IPS-18a (cell line): ENCODE measurements at regions not wholly inside any gene's neighbourhood (a gene's known extent, or its start where the extent isn't known, plus 50 kb on each side); places are given as distances from the start of the nearest gene placed in this dataset.

Source experiments
- H3K27ac ChIP-seq: one replicate; pipeline ENCODE4 v1.5.1; 2013; ENCODE audit warnings: low read length
- H3K27me3 ChIP-seq: one replicate; pipeline ENCODE4 v1.6.1; 2013; ENCODE audit warnings: mild to moderate bottlenecking, low read length; ENCODE audit not compliant: control insufficient read depth, insufficient read depth
- H3K36me3 ChIP-seq: one replicate; pipeline ENCODE4 v1.6.1; 2013; ENCODE audit warnings: low read depth, low read length; ENCODE audit not compliant: control insufficient read depth
- H3K4me1 ChIP-seq: one replicate; pipeline ENCODE4 v1.6.1; 2013; ENCODE audit warnings: low read depth, low read length; ENCODE audit not compliant: control insufficient read depth
- H3K4me3 ChIP-seq: one replicate; pipeline ENCODE4 v1.5.1; 2013; ENCODE audit warnings: low read length
- H3K9ac ChIP-seq: one replicate; pipeline ENCODE4 v1.6.1; 2013; ENCODE audit warnings: mild to moderate bottlenecking, low read length, moderate library complexity
- H3K9me3 ChIP-seq: one replicate; pipeline ENCODE4 v1.6.1; 2013; ENCODE audit warnings: low read depth, low read length; ENCODE audit not compliant: control insufficient read depth

DNA sequence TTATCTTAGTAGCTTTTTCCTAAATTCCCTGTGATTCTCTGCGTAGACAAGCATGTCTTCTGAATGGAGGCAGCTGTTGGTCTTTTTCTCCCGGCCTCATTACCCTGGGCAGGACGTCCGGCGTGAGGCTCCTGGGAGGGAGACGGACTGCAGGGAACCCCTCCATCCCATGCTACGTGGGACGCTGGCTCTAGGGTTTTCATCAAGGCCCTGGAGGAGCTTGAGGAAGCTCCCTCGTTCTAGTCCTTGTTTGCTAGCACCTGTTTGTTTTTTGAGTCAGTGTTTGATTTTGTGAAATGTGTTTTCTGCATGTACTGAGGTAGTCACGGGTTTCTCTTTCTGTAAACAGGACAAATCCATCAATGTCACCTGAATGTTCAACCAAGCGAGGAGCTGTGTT lies 99.3 kb upstream of the TMEM18 start:
- Histone ChIP-seq H3K4me3 (no peak overlapping the region), H3K27me3 (no peaks in the 10 kb centered on the region), H3K27ac (no peak overlapping the region), H3K9ac (no peak overlapping the region), H3K4me1 (peaks cover 25% of the 10 kb centered on the region), H3K9me3 (no peaks in the 10 kb centered on the region), H3K36me3 (no peaks in the 10 kb centered on the region)

DNA sequence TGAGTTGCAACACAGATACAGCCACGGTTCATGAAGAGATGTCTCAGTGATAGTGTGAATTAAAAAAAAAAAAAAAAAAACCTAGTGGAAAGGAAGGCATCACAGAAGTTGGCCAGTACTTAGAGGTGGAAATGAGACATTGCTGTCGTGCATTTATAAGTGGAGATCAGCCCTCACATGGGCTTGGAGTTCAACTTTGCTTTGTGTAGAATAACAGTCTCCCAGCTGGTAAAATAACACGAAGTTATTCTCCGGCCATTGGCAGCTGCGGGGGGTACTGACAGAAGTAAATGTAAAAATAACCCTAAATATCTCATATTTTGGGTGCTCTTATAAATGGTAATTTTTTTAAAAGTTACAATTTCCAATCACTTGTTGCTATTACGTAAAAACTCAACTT lies 98.8 kb upstream of the TMEM18 start:
- no peaks in the 10 kb centered on the region for H3K9me3 ChIP-seq
- no peaks in the 10 kb centered on the region for H3K27me3 ChIP-seq
- H3K4me1 ChIP-seq, result peaks cover 25% of the 10 kb centered on the region
- no peaks in the 10 kb centered on the region for H3K36me3 ChIP-seq
- no peak overlapping the region for H3K27ac ChIP-seq
- H3K4me3 ChIP-seq, result no peak overlapping the region
- H3K9ac ChIP-seq, result no peak overlapping the region

- Histone ChIP-seq H3K4me3 (no peak overlapping the region), H3K4me1 (peaks cover 25% of the 10 kb centered on the region), H3K9me3 (no peaks in the 10 kb centered on the region), H3K27me3 (no peaks in the 10 kb centered on the region), H3K27ac (no peak overlapping the region), H3K9ac (no peak overlapping the region), H3K36me3 (no peaks in the 10 kb centered on the region)
These were observed 97.2 kb upstream of the TMEM18 start for GRCh38 chr2:774436-774835.

DNA sequence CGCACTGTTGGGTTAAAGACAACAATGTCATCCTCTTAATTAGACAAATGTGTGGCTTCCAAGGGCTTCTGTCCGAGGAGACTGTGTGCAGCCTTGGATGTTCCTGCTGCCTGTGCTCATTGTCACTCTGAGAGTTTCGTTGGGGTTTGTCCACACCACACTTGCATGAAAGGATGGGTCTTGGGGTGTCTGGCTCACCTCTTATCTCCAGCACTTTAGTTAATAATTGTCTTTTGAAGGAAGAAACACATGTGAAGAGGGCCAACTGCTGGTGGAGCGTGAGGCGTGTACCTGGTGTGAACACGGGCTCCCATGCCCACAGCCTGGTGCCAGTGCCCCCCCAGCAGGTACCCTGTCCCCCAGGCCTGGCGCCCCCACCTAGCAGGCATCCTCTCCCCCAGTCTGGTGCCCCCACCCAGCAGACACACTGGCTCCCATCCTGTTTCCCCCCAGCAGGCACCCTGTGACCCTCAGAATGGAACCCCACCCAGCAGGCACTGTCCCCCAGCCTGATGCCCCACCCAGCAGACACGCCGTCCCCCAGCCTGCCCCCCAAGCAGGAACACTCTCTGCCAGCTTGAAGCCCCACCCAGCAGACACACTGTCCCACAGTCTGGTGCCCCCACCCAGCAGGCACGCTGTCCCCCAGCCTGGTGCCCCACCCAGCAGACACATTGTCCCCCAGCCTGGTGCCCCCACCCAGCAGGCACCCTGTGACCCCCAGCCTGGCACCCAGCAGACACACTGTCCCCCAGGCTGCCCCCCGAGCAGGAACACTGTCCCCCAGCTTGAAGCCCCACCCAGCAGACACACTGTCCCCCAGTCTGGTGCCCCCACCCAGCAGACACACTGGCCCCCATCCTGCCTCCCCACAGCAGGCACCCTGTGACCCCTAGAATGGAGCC lies 96.3 kb upstream of the TMEM18 start:
- no peak overlapping the region for H3K4me3 ChIP-seq
- H3K9ac ChIP-seq, result no peak overlapping the region
- no peaks in the 10 kb centered on the region for H3K36me3 ChIP-seq
- H3K9me3 ChIP-seq, result no peaks in the 10 kb centered on the region
- H3K4me1 ChIP-seq, result peaks cover 25% of the 10 kb centered on the region
- no peak overlapping the region for H3K27ac ChIP-seq
- H3K27me3 ChIP-seq, result no peaks in the 10 kb centered on the region

DNA sequence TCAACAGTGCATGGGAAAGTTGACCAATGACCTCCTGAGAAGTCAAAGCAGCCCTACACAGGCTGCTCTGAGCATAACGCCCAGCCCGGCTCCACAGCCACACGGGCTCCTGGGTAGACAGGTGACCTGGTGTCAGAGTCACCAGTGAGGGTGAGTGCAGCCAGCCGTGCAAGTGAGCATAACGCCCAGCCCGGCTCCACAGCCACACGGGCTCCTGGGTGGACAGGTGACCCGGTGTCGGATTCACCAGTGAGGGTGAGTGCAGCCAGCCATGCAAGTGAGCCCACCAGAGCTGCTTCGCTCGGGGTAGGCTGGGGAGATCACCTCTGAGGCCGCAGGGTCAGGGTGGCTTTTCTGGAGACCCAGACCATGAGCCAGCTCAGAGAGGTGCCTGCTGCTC lies 94.3 kb upstream of the TMEM18 start:
- no peak overlapping the region for H3K4me3 ChIP-seq
- H3K9ac ChIP-seq, result no peak overlapping the region
- H3K4me1 ChIP-seq, result peaks cover 33% of the 10 kb centered on the region
- no peaks in the 10 kb centered on the region for H3K27me3 ChIP-seq
- no peaks in the 10 kb centered on the region for H3K9me3 ChIP-seq
- H3K36me3 ChIP-seq, result no peaks in the 10 kb centered on the region
- no peak overlapping the region for H3K27ac ChIP-seq

GRCh38 chr2:770776-771175 lies 93.6 kb upstream of the TMEM18 start:
- Histone ChIP-seq H3K4me3 (no peak overlapping the region), H3K9ac (no peak overlapping the region), H3K36me3 (no peaks in the 10 kb centered on the region), H3K9me3 (no peaks in the 10 kb centered on the region), H3K4me1 (peaks cover 25% of the 10 kb centered on the region), H3K27me3 (no peaks in the 10 kb centered on the region), H3K27ac (no peak overlapping the region)

DNA sequence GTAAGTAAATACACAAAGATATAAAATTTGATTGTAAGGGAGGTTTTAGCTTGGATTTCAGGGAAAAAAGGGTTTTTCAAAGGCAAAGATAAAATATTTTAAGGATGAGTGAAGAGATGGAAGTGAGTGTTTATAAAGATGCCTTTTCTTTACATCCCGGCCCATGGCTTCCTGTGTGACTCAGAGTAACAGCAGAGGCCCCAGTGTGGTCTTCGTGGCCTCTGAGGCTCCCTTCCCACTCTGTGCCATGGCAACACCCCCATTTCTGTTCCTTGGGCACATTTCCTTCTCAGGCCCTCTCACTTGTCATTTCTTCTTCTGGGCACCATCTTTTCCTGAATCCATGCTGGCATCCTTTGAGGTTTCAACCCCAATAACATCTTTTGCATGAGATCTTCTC lies 92.6 kb upstream of the TMEM18 start:
- Histone ChIP-seq H3K4me3 (no peak overlapping the region), H3K9ac (no peak overlapping the region), H3K27me3 (no peaks in the 10 kb centered on the region), H3K9me3 (no peaks in the 10 kb centered on the region), H3K36me3 (no peaks in the 10 kb centered on the region), H3K27ac (no peak overlapping the region), H3K4me1 (peaks cover 17% of the 10 kb centered on the region)

- Histone ChIP-seq H3K9me3 (no peaks in the 10 kb centered on the region), H3K4me1 (peaks cover 7% of the 10 kb centered on the region), H3K27me3 (no peaks in the 10 kb centered on the region), H3K4me3 (no peak overlapping the region), H3K36me3 (no peaks in the 10 kb centered on the region), H3K9ac (no peak overlapping the region), H3K27ac (no peak overlapping the region)
These were observed 91.2 kb upstream of the TMEM18 start for GRCh38 chr2:768451-768850.

GRCh38 chr2:767944-768343 lies 90.7 kb upstream of the TMEM18 start:
- H3K9ac ChIP-seq, result no peak overlapping the region
- H3K4me3 ChIP-seq, result no peak overlapping the region
- H3K27ac ChIP-seq, result no peak overlapping the region
- no peaks in the 10 kb centered on the region for H3K27me3 ChIP-seq
- no peaks in the 10 kb centered on the region for H3K9me3 ChIP-seq
- H3K36me3 ChIP-seq, result no peaks in the 10 kb centered on the region
- peaks cover 7% of the 10 kb centered on the region for H3K4me1 ChIP-seq

DNA sequence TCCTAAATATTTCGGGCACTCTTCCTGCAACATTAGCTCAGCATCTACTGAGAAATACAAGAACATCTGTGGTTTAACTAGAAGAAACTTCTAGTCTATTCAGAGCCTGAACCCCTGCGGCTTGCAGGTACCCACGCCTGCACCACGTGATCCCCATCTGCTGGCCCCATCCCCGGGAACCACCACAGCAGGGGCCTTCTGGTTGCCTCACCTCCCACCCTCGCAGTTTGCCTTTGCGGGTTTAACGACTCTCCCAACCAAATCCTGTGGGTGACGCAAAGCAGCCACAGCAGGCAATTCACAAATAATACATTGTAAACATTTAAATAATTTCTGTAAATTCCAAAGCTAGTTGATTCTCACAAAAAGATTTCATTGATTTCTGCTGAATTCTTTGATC lies 90.2 kb upstream of the TMEM18 start:
- peaks cover 7% of the 10 kb centered on the region for H3K4me1 ChIP-seq
- H3K27ac ChIP-seq, result no peak overlapping the region
- no peaks in the 10 kb centered on the region for H3K9me3 ChIP-seq
- no peaks in the 10 kb centered on the region for H3K27me3 ChIP-seq
- H3K4me3 ChIP-seq, result no peak overlapping the region
- H3K36me3 ChIP-seq, result no peaks in the 10 kb centered on the region
- H3K9ac ChIP-seq, result no peak overlapping the region

DNA sequence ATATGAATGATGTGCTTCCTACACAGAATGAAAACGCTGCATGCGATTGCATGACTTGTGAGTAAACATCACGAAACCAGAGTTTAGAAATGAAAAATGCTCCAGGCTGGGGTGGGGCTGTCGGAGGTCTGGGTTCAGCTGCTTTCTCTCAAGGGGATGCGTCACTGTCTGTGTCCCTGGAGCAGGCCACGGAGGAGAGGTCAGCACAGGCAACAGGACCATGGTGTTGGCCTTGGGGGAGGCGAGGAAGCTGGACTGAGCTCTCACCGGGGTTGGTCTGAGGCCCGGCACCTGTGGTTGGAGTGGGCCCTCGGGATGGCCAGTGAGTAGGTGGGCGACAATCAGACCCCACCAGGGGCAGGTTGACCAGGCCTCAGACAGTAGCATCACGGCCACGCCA lies 89.0 kb upstream of the TMEM18 start:
- Histone ChIP-seq H3K9me3 (no peaks in the 10 kb centered on the region), H3K36me3 (no peaks in the 10 kb centered on the region), H3K4me3 (no peak overlapping the region), H3K27ac (no peak overlapping the region), H3K27me3 (no peaks in the 10 kb centered on the region), H3K4me1 (peaks cover 7% of the 10 kb centered on the region), H3K9ac (no peak overlapping the region)

DNA sequence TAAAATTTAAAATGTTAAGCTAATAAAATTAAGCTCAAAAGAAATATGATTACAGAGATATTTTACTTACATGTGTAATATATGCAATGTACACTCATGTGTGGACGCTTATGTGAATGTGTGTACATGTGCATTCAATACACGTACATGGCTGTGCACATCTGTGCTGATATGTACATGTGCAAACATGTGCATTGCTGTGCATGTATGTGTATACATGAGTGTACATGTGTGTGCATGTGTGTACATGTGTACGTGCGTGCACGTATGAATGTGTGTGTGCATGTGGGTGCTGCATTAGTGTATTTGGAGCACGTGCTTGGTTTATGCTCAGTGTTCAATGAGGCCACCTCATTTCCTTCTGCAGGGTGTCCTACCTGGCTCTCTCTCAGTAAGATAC lies 88.2 kb upstream of the TMEM18 start:
- Histone ChIP-seq H3K4me3 (no peak overlapping the region), H3K36me3 (no peaks in the 10 kb centered on the region), H3K27me3 (no peaks in the 10 kb centered on the region), H3K4me1 (peaks cover 10% of the 10 kb centered on the region), H3K9ac (no peak overlapping the region), H3K27ac (no peak overlapping the region), H3K9me3 (no peaks in the 10 kb centered on the region)
